ENCODE measurements at regions not wholly inside any gene's neighbourhood (a gene's known extent, or its start where the extent isn't known, plus 50 kb on each side); places are given as distances from the start of the nearest gene placed in this dataset.

DNA sequence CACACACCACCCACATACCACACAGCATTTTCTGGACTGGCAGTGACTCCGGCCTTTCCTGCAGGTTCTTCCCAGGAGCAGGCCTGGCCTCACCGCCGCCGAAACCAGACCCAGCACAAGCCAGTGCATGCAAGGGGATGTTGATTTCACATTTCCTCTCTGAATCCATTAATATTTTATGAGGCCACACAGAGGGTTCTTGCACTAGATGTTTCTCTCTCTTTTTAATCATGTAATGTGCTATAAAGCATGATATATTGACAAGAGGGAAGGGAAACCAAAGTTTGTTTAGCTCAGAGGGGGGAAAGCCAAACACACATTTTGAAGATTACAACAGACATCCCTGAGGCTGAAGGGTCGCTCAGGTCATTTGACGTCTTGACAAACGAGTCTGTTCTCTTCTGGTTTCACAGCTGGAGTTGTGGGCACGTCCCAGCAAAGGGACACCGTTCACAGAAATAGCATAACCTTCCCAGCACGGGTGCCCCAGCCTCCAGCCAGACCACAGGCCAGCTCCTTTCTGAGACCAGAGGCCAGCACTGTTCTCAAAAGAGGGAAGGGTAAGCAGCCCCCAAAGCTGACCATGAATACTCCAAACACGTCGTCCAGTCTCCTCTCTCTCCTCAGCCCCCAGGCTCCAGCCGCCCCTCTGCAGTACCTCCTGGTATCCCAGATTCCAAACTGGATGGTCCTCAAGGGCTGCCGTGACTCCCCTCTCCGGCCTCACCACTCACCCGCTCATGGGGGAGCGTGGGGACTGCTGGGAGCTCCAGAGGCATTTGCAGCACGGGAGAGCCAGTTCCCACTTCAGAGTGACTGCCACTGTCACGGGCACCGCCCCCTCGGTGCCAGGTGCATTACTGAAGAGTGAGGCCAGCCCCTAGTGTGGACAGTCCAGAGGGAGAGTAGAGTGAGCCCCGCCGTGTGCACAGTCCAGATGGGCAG is 340.3 kb upstream of the SALL3 start:
- DNase-seq, result no peak

- DNase-seq, result no peak
These were observed 339.2 kb upstream of the SALL3 start for GRCh38 chr18:78640246-78640995.

GRCh38 chr18:78641689-78642231 is 337.9 kb upstream of the SALL3 start:
- no peak for DNase-seq

- DNase-seq, result no peak
These were observed 337.2 kb upstream of the SALL3 start for GRCh38 chr18:78642296-78642951.

GRCh38 chr18:78643004-78643403 is 336.6 kb upstream of the SALL3 start:
- no peak for DNase-seq

GRCh38 chr18:78643981-78644380 is 335.6 kb upstream of the SALL3 start:
- no peak for DNase-seq

DNA sequence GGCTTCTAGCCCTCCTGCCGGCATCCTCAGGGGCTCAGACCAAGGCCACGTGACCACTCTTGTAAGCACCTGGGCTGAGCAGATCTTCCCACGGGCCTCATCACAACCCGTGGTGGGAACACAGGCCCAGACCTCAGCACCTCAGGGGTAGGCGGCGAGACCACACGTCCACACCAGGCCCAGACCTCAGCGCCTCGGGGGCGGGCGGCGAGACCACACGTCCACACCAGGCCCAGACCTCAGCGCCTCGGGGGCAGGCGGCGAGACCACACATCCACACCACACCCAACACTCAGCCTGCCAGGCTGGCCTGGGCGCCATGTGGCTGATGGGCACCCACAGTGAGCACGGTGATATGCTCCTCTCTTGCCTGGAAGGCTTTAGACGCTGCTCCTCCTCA is 334.4 kb upstream of the SALL3 start:
- no peak for DNase-seq

GRCh38 chr18:78647018-78647417 is 332.6 kb upstream of the SALL3 start:
- no peak for DNase-seq

DNA sequence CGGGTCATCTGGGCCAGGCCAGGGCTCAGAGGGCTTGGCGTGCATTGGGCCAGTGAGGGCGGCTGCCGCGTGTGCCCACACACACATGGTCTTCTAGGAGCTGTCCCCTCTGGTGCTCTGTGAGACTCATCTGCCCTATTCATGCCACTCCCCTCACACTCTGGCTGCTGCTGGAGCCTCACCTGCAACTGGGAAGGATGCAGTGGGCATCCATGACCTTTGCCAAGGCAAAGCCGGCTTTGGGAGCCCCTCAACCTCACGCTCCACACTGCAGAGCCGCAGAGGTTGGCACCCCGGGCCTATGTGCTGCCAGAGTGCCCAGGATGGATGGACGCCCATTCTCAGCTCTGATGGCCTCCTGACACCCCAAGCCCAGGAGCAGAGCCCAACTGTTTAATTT is 330.2 kb upstream of the SALL3 start:
- DNase-seq, result no peak

GRCh38 chr18:78650926-78651325 is 328.7 kb upstream of the SALL3 start:
- no peak for DNase-seq

- DNase-seq, result no peak
These were observed 327.5 kb upstream of the SALL3 start for GRCh38 chr18:78652001-78652545.

DNA sequence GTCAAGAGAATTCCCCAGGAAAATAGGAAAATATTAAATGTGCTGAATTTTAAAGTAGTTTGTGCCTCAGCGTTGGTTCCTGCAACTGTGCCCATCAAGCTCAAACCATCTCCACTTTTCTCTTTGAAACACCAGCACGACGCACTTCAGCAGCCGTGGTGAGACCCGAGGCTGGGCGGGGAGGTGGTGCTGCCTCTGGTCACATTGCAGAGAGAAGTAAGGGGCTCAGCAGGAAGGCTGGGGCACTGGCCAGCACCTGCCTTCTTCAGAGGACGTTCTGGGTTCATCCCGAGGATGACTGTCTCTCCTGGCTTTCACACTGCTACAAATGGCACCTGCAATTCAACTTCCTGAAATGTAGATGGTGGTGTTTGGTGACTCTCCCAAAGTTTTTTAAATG is 323.7 kb upstream of the SALL3 start:
- DNase-seq, result no peak

DNA sequence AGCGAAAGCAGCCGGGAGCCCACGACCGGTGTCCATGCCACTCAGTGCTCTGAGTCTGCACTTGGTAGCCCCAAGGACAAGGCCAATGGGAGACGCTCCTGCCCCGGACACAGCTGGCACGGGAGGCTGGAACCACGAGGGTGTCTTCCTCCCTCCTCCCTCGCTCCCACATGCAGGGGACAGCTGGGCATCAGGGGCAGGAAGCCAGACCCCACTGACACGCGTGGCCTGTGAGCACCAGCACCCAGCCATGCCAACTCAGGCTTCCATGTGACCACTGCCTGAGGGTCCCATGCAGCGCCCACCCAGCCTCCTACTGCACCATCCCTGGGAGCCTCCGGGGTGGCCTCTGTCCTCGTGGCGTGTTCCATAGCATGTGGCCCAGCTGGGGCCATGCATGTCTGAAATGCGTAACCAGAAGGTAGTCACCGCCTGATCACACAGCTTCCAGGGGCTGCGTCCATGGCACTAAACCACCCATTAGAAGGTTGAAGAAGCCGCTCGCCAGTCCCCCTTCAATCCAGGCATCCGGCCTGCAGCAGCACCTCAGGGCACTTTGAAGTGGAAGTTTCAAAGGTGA is 323.2 kb upstream of the SALL3 start:
- no peak for DNase-seq

DNA sequence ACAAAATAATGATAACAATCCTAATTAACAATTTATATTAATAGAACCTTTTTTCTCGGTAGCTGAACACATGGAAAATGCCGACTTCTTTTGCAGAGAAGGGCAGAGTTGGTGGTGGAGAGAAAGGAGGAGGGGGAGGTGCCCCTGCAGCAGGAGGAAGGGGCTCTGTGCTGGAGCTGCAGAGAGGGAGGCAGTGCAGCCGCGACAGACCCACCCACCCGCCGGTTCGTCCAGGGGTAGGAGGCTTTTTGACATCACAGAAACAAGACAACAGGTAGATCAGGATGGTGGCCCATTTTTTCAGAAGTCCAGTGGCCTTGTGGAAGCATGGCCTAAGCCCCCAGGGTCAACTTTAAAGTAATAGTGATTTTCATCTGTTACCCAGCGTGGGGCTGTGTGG is 321.1 kb upstream of the SALL3 start:
- DNase-seq, result no peak

DNA sequence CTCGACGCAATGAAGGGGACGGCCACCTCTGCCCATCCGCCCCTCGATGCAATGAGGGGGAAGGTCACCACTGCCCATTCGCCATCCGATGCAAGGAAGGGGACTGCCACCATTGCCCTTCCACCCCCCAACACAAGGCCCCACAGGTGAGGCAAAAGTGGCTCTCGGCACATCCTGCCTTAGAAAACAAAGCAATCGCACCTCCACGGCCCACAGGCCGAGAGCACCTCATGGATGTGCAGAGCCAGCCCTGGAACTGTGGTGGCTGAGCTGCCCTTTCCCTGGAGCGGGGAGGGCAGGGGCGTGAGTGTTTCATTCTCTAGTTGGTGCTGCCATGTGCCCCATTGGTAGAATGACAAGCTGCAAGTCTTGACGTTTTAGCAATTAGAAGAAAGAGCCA is 320.6 kb upstream of the SALL3 start:
- DNase-seq, result no peak

- no peak for DNase-seq
These were observed 319.9 kb upstream of the SALL3 start for GRCh38 chr18:78659748-78660147.

GRCh38 chr18:78660311-78660710 is 319.3 kb upstream of the SALL3 start:
- no peak for DNase-seq

DNA sequence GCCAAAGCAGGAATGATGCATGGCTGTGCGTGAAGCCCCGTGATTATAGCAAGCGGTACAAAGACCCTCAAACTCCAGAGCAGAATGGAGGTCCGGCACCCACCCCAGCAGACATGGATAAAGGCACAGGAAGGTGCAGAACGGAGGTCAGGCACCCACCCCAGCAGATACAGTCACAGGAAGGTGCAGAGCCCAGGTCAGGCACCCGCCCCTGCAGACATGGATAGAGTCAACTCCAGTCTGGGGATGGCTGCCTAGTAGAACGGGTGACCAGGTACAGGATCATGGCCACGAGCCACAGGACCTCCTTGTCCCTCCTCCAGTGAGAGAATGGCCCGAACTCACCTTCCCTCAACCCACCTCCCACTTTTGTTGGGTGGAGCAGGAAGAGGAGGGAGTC is 318.3 kb upstream of the SALL3 start:
- DNase-seq, result no peak

DNA sequence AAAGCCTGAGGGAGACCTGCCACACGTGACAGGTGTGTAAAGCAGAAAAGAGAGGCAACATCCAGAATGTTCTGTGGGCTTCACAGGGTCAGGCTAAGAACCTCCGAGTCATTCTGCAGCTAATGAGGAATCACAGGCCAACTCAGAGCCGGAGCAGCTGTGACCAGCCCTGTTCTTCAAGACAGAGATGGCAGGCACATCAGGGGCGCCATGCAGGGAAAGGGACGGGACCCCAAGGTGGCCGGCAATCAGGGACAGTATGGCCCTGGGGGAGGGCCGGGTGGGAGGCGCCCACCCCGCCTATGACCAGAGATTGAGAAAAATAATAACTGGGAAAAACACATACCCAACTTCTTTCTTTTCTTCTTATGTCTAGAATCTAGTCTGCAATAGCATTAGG is 316.7 kb upstream of the SALL3 start:
- DNase-seq, result no peak

- no peak for DNase-seq
These were observed 315.6 kb upstream of the SALL3 start for GRCh38 chr18:78664048-78664447.

- no peak for DNase-seq
These were observed 314.8 kb upstream of the SALL3 start for GRCh38 chr18:78664848-78665247.

GRCh38 chr18:78665644-78666043 is 314.0 kb upstream of the SALL3 start:
- DNase-seq, result no peak
